ENCODE measurements at regions not wholly inside any gene's neighbourhood (a gene's known extent, or its start where the extent isn't known, plus 50 kb on each side); places are given as distances from the start of the nearest gene placed in this dataset.

DNA sequence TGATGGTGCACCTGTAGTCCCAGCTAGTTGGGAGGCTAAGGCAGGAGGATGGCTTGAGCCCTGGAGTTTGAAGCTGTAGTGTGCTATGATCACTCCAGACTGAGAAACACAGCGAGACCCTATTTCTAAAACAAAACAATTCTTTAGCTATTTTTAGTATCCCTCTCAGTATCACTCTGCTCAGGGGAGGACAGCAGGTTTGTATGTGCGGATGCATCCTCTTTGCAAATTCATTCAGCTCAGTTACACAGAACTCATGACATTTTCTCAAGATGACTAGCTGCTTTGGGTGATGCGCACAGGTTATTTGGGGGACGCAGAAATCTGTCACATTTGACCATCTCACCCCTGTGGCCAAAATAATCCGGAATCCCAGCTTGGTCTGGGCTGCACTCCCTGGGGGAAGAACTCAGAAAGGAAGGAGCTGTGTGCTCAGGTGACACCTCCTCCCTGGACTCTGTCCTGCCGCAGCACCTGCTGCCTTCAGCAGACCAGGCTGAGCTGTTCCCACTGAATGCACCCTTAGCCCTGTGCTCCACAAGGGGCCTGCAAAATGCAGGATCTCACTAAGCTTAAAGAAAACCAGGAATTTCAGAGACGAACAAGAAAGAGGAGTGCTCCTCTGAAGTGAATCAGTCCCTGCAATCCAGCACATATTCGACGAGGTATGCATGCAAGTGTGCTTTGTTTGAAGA lies 89.5 kb upstream of the PGBD5 start:
- no peak for DNase-seq (ENCODE audit: low spot score)

GRCh38 chr1:230510496-230510895 lies 84.4 kb upstream of the PGBD5 start:
- no peak for DNase-seq (ENCODE audit: low spot score)

DNA sequence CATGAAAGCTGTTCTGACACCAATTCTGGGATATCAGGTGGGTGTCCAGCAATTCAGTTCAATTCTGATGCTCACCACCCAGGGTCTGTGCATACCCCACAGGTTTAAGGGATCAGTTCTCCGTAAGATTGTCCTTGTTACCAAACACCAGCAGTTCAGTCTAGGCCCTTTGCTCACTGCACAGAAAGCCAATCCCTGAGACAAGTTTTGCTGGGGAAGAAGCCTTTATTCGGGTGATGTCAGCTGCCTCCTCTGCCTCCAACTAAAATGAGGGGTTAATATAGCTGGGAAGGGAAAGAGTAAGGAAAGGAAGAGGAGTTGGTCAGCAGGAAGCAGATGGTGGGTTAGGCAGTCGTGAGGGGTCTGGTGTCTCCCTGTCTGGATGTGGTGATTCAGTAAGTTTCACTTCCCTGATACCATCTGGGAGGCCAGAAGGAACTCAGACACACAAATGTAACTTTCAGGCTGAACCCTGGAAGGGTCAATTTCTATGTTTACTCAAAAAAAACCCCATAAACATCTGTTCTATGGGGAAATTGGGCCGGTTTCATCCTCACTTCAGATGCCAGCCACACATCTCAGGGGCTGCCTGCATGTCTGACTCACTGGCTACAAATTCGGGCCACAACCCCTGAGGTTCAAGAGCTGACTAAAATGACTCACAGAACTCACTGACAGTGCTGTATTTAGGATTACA lies 83.3 kb upstream of the PGBD5 start:
- no peak for DNase-seq (ENCODE audit: low spot score)

DNA sequence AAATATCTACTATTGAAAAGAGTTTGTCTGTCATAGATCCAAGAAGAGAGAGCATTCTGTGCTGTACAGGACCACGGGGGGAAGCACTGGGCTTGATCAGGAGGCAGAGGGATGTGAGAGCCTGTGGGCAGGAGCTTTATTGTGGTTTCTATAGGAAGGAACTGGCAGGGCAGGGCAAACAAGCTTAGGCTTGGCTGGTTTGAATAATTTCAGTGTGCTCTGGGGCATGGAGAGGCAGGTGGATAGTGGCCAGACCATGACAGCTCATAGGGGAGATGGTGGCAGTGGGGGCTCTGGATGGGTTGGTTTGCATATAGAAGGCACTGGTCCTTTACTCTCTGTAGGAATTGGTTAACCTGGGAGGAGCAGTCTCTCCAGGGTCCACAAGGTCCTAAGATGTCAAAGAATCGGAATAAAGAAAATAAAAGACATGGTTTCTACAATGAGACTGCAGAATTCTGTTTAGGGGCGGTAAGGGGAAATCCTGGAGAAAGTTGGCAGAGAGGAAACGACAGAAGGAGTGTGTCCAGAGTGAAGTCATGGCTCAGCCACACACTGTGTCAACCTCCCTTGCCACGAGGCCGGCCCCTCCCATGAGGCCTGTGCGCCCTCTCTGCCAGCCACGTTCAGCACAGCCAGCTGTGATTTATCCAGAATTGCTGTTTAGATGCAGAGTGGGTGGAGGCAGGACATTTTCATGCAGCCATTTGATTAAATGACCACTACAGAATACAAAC lies 81.7 kb upstream of the PGBD5 start:
- DNase-seq (ENCODE audit: low spot score) = no peak

DNA sequence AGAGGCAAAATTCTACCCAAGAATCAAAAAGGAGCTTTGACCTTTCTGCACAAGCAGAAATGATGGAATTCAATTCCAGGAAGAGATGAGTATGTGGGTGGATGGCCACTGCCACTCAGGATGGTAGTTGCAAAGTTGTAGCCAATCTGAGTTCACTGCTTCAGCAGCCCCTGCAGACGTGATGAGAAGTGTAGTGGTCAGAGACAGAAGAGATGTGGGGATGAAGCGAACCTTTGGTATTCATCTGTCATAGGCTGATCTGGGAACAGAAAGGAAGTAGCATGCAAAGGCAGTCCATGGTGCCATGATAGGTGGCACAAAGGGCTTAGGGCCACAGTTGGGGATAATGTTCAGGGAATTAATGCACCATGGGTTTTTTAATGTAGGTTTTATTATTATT lies 81.1 kb upstream of the PGBD5 start:
- DNase-seq (ENCODE audit: low spot score) = no peak

DNA sequence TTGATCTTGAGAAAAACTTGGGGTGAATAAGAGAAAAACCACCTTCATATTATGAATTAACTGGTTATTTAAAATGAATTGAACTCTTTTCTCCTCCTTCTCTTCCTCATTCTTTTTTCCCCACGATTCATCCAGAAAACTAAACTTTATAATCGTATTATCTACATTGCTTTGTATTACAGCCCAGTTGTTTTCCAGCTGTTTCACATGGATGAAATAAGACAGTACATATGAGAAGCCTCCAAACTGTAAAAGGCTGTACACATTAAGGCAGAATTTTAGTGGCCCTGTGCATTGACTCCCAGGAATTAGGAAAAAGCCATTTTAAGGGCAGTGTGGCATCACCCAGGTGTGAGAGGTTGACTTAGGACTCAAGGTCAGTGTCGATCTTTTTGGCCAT lies 80.3 kb upstream of the PGBD5 start:
- DNase-seq (ENCODE audit: low spot score) = no peak

- DNase-seq (ENCODE audit: low spot score) = no peak
These were observed 78.2 kb upstream of the PGBD5 start for GRCh38 chr1:230504310-230504709.

GRCh38 chr1:230503726-230504125 lies 77.6 kb upstream of the PGBD5 start:
- DNase-seq (ENCODE audit: low spot score) = no peak

GRCh38 chr1:230502996-230503395 lies 76.9 kb upstream of the PGBD5 start:
- DNase-seq (ENCODE audit: low spot score) = no peak

DNA sequence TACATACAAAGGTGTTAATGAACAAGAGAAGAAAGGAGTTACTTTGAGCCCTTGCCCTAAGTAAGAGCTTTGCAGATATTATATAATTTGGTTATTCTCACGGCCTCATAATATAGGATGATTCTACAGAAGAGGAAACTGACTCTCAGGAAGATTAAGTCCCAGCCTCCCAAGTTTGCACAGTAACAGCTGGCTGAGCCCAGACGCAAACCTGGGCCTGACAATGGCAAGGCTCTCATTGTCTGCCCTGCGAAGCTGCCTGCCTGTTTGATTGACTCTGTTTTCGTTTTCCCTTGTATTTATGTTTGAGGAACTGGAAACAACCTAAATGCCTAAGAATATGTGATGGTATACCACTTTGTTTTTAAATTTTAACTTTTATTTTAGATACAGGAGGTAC lies 76.2 kb upstream of the PGBD5 start:
- no peak for DNase-seq (ENCODE audit: low spot score)

DNA sequence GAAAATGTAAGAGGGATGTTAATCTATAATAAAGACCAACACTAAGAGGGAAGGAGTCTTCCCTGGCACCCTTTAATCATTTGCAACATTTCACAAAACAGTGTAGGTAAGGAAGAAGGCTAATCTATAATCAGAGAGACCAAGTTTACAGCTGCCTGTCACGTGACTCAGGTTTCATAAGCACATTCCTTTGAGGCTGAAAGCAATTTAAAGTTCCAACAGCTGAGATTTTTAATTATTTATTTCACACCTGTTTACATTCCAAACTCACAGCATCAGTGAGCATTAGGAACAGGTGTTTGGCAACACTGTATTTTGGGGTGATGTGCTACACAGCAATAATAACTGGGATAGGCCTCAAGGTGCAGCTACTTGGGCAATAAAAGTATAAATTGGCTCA lies 75.7 kb upstream of the PGBD5 start:
- DNase-seq (ENCODE audit: low spot score) = no peak

- no peak for DNase-seq (ENCODE audit: low spot score)
These were observed 75.1 kb upstream of the PGBD5 start for GRCh38 chr1:230501242-230501641.

DNA sequence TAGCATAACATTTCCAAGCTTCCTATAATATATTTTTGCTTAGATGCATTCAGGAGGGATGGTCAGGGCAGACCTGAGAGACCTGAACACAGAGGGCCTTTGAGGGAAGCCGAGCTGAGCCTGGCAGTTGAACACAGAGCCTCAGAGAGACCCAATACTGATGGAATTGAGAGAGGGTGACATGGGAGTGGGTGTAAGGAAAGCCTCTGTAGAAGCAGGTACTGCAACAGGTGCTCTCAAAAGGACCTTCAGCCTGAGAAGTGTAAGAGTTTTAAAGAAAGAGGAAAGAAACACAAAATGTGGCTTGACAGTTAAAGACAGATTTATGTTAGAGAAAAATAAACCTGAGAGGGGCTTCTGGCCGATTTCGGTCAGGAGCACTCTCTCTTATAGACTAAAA lies 73.9 kb upstream of the PGBD5 start:
- DNase-seq (ENCODE audit: low spot score) = no peak

GRCh38 chr1:230499496-230499895 lies 73.4 kb upstream of the PGBD5 start:
- DNase-seq (ENCODE audit: low spot score) = no peak

DNA sequence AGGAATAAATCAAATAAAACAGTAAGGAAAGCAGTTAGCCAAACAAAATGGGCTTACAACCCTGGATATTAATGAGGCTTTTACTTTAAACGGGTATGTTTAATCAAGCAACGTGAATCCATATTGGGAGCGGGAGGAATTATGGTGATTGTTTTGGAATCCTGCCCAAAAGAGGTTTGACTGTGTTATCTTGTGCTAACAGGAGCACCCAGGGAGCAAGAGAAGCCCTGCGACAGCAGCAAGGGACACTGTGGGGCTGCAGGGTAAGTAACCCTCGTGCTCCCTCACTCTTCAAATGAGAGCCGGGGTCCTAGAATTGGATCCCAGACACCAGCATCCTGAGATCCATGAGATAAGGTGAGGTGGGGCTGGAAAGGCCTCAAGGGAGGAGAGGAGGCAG lies 72.6 kb upstream of the PGBD5 start:
- no peak for DNase-seq (ENCODE audit: low spot score)

- DNase-seq (ENCODE audit: low spot score) = no peak
These were observed 70.3 kb upstream of the PGBD5 start for GRCh38 chr1:230496451-230496850.

DNA sequence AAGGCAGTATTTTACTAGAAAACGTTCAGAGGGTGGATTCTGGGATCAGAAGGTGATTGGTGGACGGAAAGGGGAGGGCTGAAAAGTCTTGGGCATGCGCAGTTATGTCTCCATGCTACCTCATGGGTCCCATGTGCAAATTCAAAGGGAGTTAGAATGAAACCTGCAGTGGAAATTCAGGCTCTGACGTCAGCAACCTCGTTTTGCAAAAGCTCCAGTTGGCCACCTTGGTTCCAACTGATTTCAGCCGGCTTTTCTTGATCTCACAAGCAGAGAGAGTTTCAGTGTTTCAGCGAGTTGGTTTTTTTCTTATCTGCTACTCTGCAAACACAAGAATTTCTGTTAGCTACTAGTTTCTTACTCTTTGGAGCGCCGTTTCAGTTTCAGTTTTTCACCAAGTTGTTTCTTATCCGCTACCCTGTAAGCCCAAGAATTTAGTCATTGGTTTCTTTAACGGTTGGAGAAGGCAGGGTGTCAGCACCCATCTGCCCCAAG lies 69.8 kb upstream of the PGBD5 start:
- DNase-seq (ENCODE audit: low spot score) = no peak

DNA sequence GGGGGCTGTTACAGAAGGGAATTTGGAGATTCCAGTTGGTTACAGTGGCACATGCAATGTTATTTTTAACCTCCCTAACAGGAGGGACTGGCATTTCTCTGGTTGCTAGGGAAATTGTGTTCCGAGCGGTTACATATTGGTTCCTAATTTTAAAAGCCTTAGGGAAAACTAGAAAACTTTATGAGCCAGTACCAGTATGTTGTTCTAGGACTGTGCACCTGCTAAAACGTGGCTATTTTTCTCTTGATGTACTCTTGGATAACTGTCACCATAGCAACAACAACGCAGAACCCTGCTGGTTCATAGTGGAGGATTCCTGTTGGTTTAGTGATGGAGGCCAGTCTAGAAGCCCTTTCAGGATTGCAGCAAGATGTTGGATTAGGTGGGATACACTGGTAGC lies 68.9 kb upstream of the PGBD5 start:
- DNase-seq (ENCODE audit: low spot score) = no peak

DNA sequence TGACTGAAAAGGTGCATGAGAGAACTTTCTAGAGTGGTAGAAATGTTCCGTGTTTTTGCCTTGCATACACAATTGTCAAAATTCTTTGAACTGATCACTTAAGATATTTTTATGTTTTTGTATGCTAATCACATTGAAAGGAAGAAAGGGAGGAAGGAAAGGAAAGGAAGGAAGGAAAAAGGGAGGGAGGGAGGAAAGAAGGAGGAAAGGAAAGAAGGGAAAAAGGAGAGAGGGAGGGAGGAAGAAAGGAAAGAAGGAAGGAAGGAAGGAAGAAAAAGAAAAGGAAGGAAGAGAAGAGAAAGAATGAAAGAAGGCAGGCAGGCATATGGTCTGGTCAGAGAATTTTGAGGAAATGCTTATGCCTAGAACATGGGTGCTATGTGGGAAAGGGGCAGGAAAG lies 68.4 kb upstream of the PGBD5 start:
- DNase-seq (ENCODE audit: low spot score) = no peak

- no peak for DNase-seq (ENCODE audit: low spot score)
These were observed 67.9 kb upstream of the PGBD5 start for GRCh38 chr1:230494026-230494425.

DNA sequence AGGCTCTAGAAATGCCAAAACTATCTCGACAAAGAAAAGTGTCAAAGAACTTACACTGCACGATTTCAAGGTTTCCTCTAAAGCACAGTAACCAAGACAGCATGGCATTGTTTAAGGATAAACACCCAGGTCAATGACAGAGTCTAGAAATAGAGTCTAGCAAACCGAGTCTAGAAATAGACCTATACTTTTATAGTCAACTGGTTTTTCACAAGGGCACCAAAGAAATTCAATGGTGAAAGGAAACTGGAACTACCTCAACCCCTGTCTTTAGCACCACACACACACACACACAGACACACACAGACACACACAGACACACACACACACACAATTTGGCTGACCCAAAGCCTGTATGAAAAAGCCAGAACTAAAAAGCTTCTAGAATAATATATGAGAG lies 67.1 kb upstream of the PGBD5 start:
- DNase-seq (ENCODE audit: low spot score) = no peak

- no peak for DNase-seq (ENCODE audit: low spot score)
These were observed 64.3 kb upstream of the PGBD5 start for GRCh38 chr1:230490436-230490835.

DNA sequence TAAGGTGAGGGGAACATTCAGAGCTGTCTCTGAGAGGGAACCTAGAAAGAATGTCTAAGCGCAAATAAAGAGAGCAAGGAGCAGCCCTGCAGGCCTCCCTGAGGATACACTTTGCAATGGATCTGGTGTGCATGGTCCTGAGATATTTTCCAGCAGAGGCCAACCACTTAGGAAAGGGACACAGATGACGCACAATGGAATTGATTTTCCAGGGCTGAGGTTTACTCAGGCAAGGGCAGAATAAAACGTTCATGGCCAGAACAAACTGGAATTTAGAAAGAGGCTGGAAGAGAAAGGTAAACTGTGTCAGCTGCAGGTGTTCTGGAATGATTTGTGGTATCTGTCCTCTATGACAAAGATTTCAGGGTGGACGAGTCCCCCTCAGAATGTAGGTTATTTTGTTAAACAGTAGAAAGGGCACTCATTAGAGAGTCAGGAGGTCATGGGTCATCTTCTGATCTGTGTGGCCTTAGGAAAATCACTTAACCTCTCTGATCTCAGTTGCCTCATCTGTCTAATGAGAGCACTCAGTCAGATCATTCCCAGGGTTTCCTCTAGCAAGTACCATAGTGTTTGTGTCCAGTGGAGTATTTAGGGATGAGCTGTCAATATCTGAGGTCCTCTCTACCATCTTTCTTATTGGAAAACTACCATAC lies 61.8 kb upstream of the PGBD5 start:
- DNase-seq (ENCODE audit: low spot score) = no peak

Measured in D341Med (cell line).